GM12891 (cell line): ENCODE measurements at regions not wholly inside any gene's neighbourhood (a gene's known extent, or its start where the extent isn't known, plus 50 kb on each side); places are given as distances from the start of the nearest gene placed in this dataset.

Experiments used
- PAX5 ChIP-seq: IDR thresholded peaks from 2 replicates; pipeline ENCODE4 v1.6.1; 2011; ENCODE audit warnings: low read length, moderate library complexity, mild to moderate bottlenecking; ENCODE audit not compliant: insufficient read depth, severe bottlenecking
- POLR2A ChIP-seq: IDR thresholded peaks from 2 replicates; pipeline ENCODE4 v1.6.1; 2011; ENCODE audit warnings: low read depth, low read length, control low read depth
- POLR2AphosphoS5 ChIP-seq: IDR thresholded peaks from 2 replicates; pipeline ENCODE4 v1.6.1; 2011; ENCODE audit warnings: low read depth, low read length, control low read depth
- SPI1 ChIP-seq: IDR thresholded peaks from 2 replicates; pipeline ENCODE4 v1.6.1; 2011; ENCODE audit warnings: low read depth, low read length, control low read depth
- TAF1 ChIP-seq: IDR thresholded peaks from 2 replicates; pipeline ENCODE4 v1.6.1; 2011; ENCODE audit warnings: low read depth, low read length, control low read depth

- no peak for TF ChIP-seq POLR2AphosphoS5
- TF ChIP-seq POLR2A, result no peak
- no peak for TF ChIP-seq PAX5
- TF ChIP-seq TAF1, result no peak
- TF ChIP-seq SPI1, result no peak
Measured at GRCh38 chr7:16106300-16106699, 315.0 kb downstream of the CRPPA start.
